Right lobe of liver (tissue), 4 donors: ENCODE measurements at regions not wholly inside any gene's neighbourhood (a gene's known extent, or its start where the extent isn't known, plus 50 kb on each side); places are given as distances from the start of the nearest gene placed in this dataset.

ENCODE experiments used
- CTCF ChIP-seq, 4 donors: fragments of 200-600 bp in 3 of 4; fragments of 450-650 bp in 1 of 4; IDR thresholded peaks; one replicate each; pipeline versions ENCODE4 v1.5.1 to v1.8.0; 2016 to 2022; ENCODE audit warnings: antibody characterized with exemption in 4 of 4, mild to moderate bottlenecking in 2 of 4
- POLR2A ChIP-seq: fragments of 450-650 bp; IDR thresholded peaks from one replicate; pipeline ENCODE4 v1.6.1; 2017; ENCODE audit warnings: antibody characterized with exemption, mild to moderate bottlenecking
- donor health status: DM: no; HTN: no; CAD: no.
- donor health status: DM: no; HTN: no; CAD: no.
- donor health status: DM: no; HTN: yes; CAD: no.

GRCh38 chr10:84925495-84925894, 597.1 kb downstream of the CCSER2 start:
- TF ChIP-seq CTCF (IDR thresholded peaks at IDR 0.05) (no peak), POLR2A (no peak)
